PC-9 (cell line): ENCODE measurements at regions not wholly inside any gene's neighbourhood (a gene's known extent, or its start where the extent isn't known, plus 50 kb on each side); places are given as distances from the start of the nearest gene placed in this dataset.

ENCODE experiments used
- BruUV-seq: library from RNA; stranded (reverse); fragments of 400-500 nt; replicated peaks from 2 replicates; lab custom pipeline; 2021; lab: Mats Ljungman, UMichigan
- CTCF ChIA-PET: fragments of 300-600 bp; sonication (Branson Sonifier 250); formaldehyde crosslinking; loops from one replicate; lab custom pipeline; 2022; ENCODE audit warnings: antibody characterized with exemption; lab: Charles Lee
- POLR2A ChIA-PET: fragments of 300-600 bp; sonication (Branson Sonifier 250); formaldehyde crosslinking; loops from one replicate; lab custom pipeline; 2022; ENCODE audit warnings: antibody characterized with exemption; ENCODE audit not compliant: unreplicated experiment; lab: Charles Lee
- DNase-seq, 2 experiments: peaks; one replicate each; pipeline versions ENCODE4 v3.0.0 to v3.0.0-alpha.2; 2015 to 2022; ENCODE audit warnings: mixed read lengths in 1 of 2
- H2AFZ ChIP-seq: fragments of 200-600 bp; sonication (generic); 2 replicates; pipeline ENCODE4 v1.8.1; 2017; ENCODE audit warnings: antibody characterized with exemption
- H3F3A ChIP-seq: fragments of 200-600 bp; sonication (generic); 2 replicates; pipeline ENCODE4 v1.8.1; 2017; ENCODE audit warnings: antibody characterized with exemption, mild to moderate bottlenecking, low read depth; ENCODE audit not compliant: insufficient read depth
- H3K27ac ChIP-seq: fragments of 200-600 bp; sonication (generic); 2 replicates; pipeline ENCODE4 v1.6.1; 2016; ENCODE audit warnings: mixed run types
- H3K27me3 ChIP-seq: fragments of 200-600 bp; sonication (generic); 2 replicates; pipeline ENCODE4 v1.6.1; 2016; ENCODE audit warnings: low read depth, mixed run types; ENCODE audit not compliant: insufficient read depth
- H3K36me3 ChIP-seq: fragments of 200-600 bp; sonication (generic); 2 replicates; pipeline ENCODE4 v1.6.1; 2016; ENCODE audit warnings: low read depth, mixed run types
- H3K4me1 ChIP-seq: fragments of 200-600 bp; sonication (generic); replicated peaks from 2 replicates; pipeline ENCODE4 v1.6.1; 2016; ENCODE audit warnings: mixed run types; ENCODE audit not compliant: insufficient read depth
- H3K4me2 ChIP-seq: fragments of 200-600 bp; sonication (generic); 2 replicates; pipeline ENCODE4 v1.6.1; 2017; ENCODE audit warnings: mixed run types
- H3K4me3 ChIP-seq: fragments of 200-600 bp; sonication (generic); 2 replicates; pipeline ENCODE4 v1.6.1; 2016; ENCODE audit warnings: mixed run types
- H3K79me2 ChIP-seq: fragments of 200-600 bp; sonication (generic); 2 replicates; pipeline ENCODE4 v1.6.1; 2017; ENCODE audit warnings: low read depth, mixed run types
- H3K9me2 ChIP-seq: fragments of 200-600 bp; sonication (generic); 2 replicates; pipeline ENCODE4 v1.8.1; 2017; ENCODE audit warnings: mild to moderate bottlenecking; ENCODE audit not compliant: insufficient read depth
- H3K9me3 ChIP-seq: fragments of 200-600 bp; sonication (generic); 2 replicates; pipeline ENCODE4 v1.8.1; 2016; ENCODE audit warnings: low read depth; ENCODE audit not compliant: insufficient read depth
- H4K20me1 ChIP-seq: fragments of 200-600 bp; sonication (generic); 2 replicates; pipeline ENCODE4 v1.8.1; 2017; ENCODE audit not compliant: insufficient read depth
- EZH2 ChIP-seq: fragments of 200-600 bp; sonication (generic); IDR thresholded peaks from 2 replicates; pipeline ENCODE4 v1.8.0; 2017; ENCODE audit warnings: antibody characterized with exemption, low read depth
- intact Hi-C: fragments of 100-400 bp; cut with micrococcal nuclease; formaldehyde crosslinking; loops from one replicate; pipeline ENCODE4 v1.10.0; 2022; ENCODE audit not compliant: unreplicated experiment
- TF ChIP-seq, protein P1 (sequence below): fragments of 200-600 bp; sonication (generic); conservative IDR thresholded peaks from 2 replicates; pipeline ENCODE4 v1.6.1; 2017; ENCODE audit warnings: mixed run types, antibody characterized with exemption, mild to moderate bottlenecking, moderate library complexity

- POLR2A ChIA-PET, result no interaction called here
- no peaks in the 10 kb centered on the region for H3K79me2 ChIP-seq
- peaks cover 7% of the 10 kb centered on the region; the same call in 1 of the 2 replicates for H3K4me1 ChIP-seq
- no peak overlapping the region for H3K27ac ChIP-seq
- H3K36me3 ChIP-seq, result no peaks in the 10 kb centered on the region
- CTCF ChIA-PET, result interaction anchor here (0.6 kb wide), 1 partner anchor 200 kb away, joined by 7 read pairs; no protein-coding TSS in a partner anchor
- no TSS peak for BruUV-seq
- intact Hi-C loops, result no loop called here
- no peak overlapping the region for H3K4me2 ChIP-seq
- no peaks in the 10 kb centered on the region for H3K9me2 ChIP-seq
- no peaks in the 10 kb centered on the region for H4K20me1 ChIP-seq
- TF ChIP-seq EZH2, result no peak
- TF ChIP-seq, protein P1, sequence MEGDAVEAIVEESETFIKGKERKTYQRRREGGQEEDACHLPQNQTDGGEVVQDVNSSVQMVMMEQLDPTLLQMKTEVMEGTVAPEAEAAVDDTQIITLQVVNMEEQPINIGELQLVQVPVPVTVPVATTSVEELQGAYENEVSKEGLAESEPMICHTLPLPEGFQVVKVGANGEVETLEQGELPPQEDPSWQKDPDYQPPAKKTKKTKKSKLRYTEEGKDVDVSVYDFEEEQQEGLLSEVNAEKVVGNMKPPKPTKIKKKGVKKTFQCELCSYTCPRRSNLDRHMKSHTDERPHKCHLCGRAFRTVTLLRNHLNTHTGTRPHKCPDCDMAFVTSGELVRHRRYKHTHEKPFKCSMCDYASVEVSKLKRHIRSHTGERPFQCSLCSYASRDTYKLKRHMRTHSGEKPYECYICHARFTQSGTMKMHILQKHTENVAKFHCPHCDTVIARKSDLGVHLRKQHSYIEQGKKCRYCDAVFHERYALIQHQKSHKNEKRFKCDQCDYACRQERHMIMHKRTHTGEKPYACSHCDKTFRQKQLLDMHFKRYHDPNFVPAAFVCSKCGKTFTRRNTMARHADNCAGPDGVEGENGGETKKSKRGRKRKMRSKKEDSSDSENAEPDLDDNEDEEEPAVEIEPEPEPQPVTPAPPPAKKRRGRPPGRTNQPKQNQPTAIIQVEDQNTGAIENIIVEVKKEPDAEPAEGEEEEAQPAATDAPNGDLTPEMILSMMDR, result no peak
- no peak for DNase-seq
- H2AFZ ChIP-seq, result no peak overlapping the region
- no peaks in the 10 kb centered on the region for H3K9me3 ChIP-seq
- no peaks in the 10 kb centered on the region; the same call in 1 of the 2 replicates for H3F3A ChIP-seq
- no peak overlapping the region for H3K4me3 ChIP-seq
- H3K27me3 ChIP-seq, result no peaks in the 10 kb centered on the region
Observed at GRCh38 chr10:3432081-3432825, 259.7 kb upstream of the PITRM1 start.

- Histone ChIP-seq H3K9me2 (no peaks in the 10 kb centered on the region), H3K27ac (no peak overlapping the region), H3K4me2 (no peak overlapping the region), H3K79me2 (no peaks in the 10 kb centered on the region), H4K20me1 (no peaks in the 10 kb centered on the region), H3K36me3 (no peaks in the 10 kb centered on the region), H3K27me3 (no peaks in the 10 kb centered on the region), H3K9me3 (no peaks in the 10 kb centered on the region), H3K4me1 (peaks cover 25% of the 10 kb centered on the region), H3K4me3 (no peak overlapping the region), H2AFZ (no peak overlapping the region), H3F3A (peaks cover 7% of the 10 kb centered on the region; the same call in 1 of the 2 replicates)
- TF ChIP-seq, protein P1, result no peak
- no peak for TF ChIP-seq EZH2
- ChIA-PET POLR2A (no interaction called here), CTCF (no interaction called here)
- intact Hi-C loops, result no loop called here
- no peak for DNase-seq
- BruUV-seq, result no TSS peak
Observed at GRCh38 chr10:3430501-3430900, 257.9 kb upstream of the PITRM1 start.

- Histone ChIP-seq H3K9me3 (no peaks in the 10 kb centered on the region), H3K9me2 (no peaks in the 10 kb centered on the region), H3K27me3 (no peaks in the 10 kb centered on the region), H3K4me2 (no peak overlapping the region), H3K36me3 (no peaks in the 10 kb centered on the region), H4K20me1 (no peaks in the 10 kb centered on the region), H3F3A (peaks cover 7% of the 10 kb centered on the region; the same call in 1 of the 2 replicates), H2AFZ (no peak overlapping the region), H3K4me1 (peaks cover 33% of the 10 kb centered on the region), H3K4me3 (no peak overlapping the region), H3K27ac (no peak overlapping the region), H3K79me2 (no peaks in the 10 kb centered on the region)
- POLR2A ChIA-PET, result no interaction called here
- BruUV-seq, result no TSS peak
- CTCF ChIA-PET, result no interaction called here
- TF ChIP-seq, protein P1, result no peak
- TF ChIP-seq EZH2, result no peak
- no peak for DNase-seq
- intact Hi-C loops, result no loop called here
Observed at GRCh38 chr10:3429676-3430075, 257.1 kb upstream of the PITRM1 start.
